ENCODE measurements at regions not wholly inside any gene's neighbourhood (a gene's known extent, or its start where the extent isn't known, plus 50 kb on each side); places are given as distances from the start of the nearest gene placed in this dataset.

DNA sequence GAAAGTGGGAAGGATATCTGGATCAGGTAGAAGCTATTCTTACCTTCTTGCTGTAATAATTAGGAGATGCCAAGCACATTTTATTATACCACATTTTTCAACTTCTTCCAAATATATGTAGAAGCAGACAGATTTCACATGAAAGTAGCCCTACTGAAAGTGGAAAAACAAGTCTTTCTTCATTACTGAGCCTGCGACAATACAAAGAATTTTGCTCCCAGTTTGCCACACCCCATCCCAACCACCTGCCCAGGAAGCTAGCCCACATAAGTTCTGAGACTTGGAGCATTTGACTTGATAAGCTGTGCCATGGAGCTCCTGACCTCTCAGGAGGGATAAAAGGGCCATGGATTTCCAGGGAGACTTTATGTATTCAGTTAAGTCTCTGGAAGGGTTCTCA is 249.1 kb upstream of the ADCY2 start:
- ATAC-seq (no peak), DNase-seq (ENCODE audit: low read depth, low spot score) (no peak)
- CTCF ChIA-PET, result no interaction called here

DNA sequence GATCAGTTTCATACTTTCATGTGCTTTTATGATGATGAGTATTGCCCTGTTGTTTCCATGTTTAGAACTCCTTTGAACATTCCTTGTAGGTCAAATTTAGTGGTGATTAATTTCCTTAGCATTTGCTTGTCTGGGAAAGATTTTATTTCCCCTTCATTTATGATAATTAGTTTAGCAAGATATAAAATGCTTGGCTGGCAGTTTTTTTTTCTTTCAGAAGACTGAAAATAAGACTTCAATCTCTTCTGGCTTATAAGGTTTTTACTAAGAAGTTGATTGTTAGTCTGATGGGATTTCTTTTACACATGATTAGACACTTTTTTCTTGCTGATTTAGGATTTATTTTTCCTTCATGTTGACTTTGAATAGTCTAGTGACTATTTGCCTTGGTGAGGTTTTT is 238.9 kb upstream of the ADCY2 start:
- H3K4me3 ChIP-seq (ENCODE audit: low read depth in 2 of 2, low read length in 2 of 2), result no peak overlapping the region
- H3K27ac ChIP-seq (ENCODE audit: low read length), result no peak overlapping the region
- BruUV-seq (replicated peaks), result no TSS peak
- peaks cover 3% of the 10 kb centered on the region; the same call in 1 of the 2 replicates for H3K9me3 ChIP-seq (ENCODE audit: control insufficient read depth, insufficient read depth, low read depth, low read length)
- intact Hi-C loops (cut with micrococcal nuclease; ENCODE audit: unreplicated experiment) (no loop called here), in situ Hi-C loops (cut with HindIII; ENCODE audit: low pct_unique_long_range_greater_than_20kb, low sequenced_read_pairs) (no loop called here)
- H3K27me3 ChIP-seq (ENCODE audit: control insufficient read depth, insufficient read depth, low read length), result no peaks in the 10 kb centered on the region
- no peak for DNase-seq (ENCODE audit: low read depth, low spot score)
- ATAC-seq, result no peak
- no peaks in the 10 kb centered on the region for H3K4me1 ChIP-seq (ENCODE audit: control insufficient read depth, insufficient read depth, low read length)
- CTCF ChIA-PET, result no interaction called here
- H3K36me3 ChIP-seq (ENCODE audit: control insufficient read depth, insufficient read depth, low read length), result no peaks in the 10 kb centered on the region
- TF ChIP-seq REST (IDR thresholded peaks at IDR 0.05; ENCODE audit: insufficient read depth in 1 of 2, low read depth in 2 of 2, low read length in 1 of 2) (no peak), POLR2AphosphoS5 (IDR thresholded peaks at IDR 0.05; ENCODE audit: low read depth, low read length) (no peak), SIN3A (IDR thresholded peaks at IDR 0.05; ENCODE audit: borderline replicate concordance, insufficient read depth, low read depth, low read length) (no peak), CTCF (IDR thresholded peaks at IDR 0.05) (no peak), TCF7L2 (IDR thresholded peaks at IDR 0.05; ENCODE audit: low read depth, low read length) (no peak)
- POLR2A ChIA-PET, result no interaction called here

More for the DNA sequence above, 249.1 kb upstream of the ADCY2 start:
- in situ Hi-C loops (cut with HindIII; ENCODE audit: low pct_unique_long_range_greater_than_20kb, low sequenced_read_pairs) (no loop called here), intact Hi-C loops (cut with micrococcal nuclease; ENCODE audit: unreplicated experiment) (no loop called here)
- no peaks in the 10 kb centered on the region for H3K27me3 ChIP-seq (ENCODE audit: control insufficient read depth, insufficient read depth, low read length)
- H3K9me3 ChIP-seq (ENCODE audit: control insufficient read depth, insufficient read depth, low read depth, low read length), result no peaks in the 10 kb centered on the region
- H3K36me3 ChIP-seq (ENCODE audit: control insufficient read depth, insufficient read depth, low read length), result no peaks in the 10 kb centered on the region
- no peak overlapping the region for H3K4me3 ChIP-seq (ENCODE audit: low read depth in 2 of 2, low read length in 2 of 2)
- POLR2A ChIA-PET, result no interaction called here
- BruUV-seq (replicated peaks), result no TSS peak
- no peaks in the 10 kb centered on the region for H3K4me1 ChIP-seq (ENCODE audit: control insufficient read depth, insufficient read depth, low read length)
- no peak for TF ChIP-seq SIN3A (IDR thresholded peaks at IDR 0.05; ENCODE audit: borderline replicate concordance, insufficient read depth, low read depth, low read length)
- no peak for TF ChIP-seq REST (IDR thresholded peaks at IDR 0.05; ENCODE audit: insufficient read depth in 1 of 2, low read depth in 2 of 2, low read length in 1 of 2)
- no peak for TF ChIP-seq CTCF (IDR thresholded peaks at IDR 0.05)
- TF ChIP-seq POLR2AphosphoS5 (IDR thresholded peaks at IDR 0.05; ENCODE audit: low read depth, low read length), result no peak
- no peak for TF ChIP-seq TCF7L2 (IDR thresholded peaks at IDR 0.05; ENCODE audit: low read depth, low read length)
- no peak overlapping the region for H3K27ac ChIP-seq (ENCODE audit: low read length)

Data from Panc1 (cell line).